ENCODE measurements at regions not wholly inside any gene's neighbourhood (a gene's known extent, or its start where the extent isn't known, plus 50 kb on each side); places are given as distances from the start of the nearest gene placed in this dataset.

DNA sequence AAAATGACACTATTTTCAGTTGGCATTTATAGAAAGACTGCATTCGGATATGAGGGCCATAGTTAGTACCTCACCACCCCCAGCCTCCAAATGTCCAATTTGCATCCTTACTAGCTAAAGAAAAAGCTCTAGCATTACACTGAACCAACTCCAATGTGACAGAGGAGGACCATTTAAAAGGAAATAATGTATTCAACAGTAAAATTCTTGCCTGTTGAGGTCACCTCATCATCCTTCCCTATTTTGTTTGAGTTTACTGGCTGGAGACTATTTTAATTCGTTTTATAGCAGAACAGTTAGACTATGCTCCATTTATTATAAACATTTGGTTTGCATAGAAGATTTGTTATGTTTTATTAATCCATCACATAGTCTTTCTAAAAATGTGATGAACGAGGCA lies 88.2 kb upstream of the PPARGC1A start (continued):
- no peak for TF ChIP-seq RNF2 (IDR thresholded peaks at IDR 0.05; ENCODE audit: borderline replicate concordance, low read depth, low read length, missing control alignments, poor library complexity, severe bottlenecking)
- no peak for TF ChIP-seq JUN (IDR thresholded peaks at IDR 0.05; ENCODE audit: low read depth, low read length)
- no peak for TF ChIP-seq TCF12 (IDR thresholded peaks at IDR 0.05; ENCODE audit: low read depth, low read length)
